HepG2 (cell line): ENCODE measurements at regions not wholly inside any gene's neighbourhood (a gene's known extent, or its start where the extent isn't known, plus 50 kb on each side); places are given as distances from the start of the nearest gene placed in this dataset.
A peak's percentile ranks its signal among the peaks of the same experiment; 100 is the strongest.

Experiments used
- CBX1 ChIP-seq: IDR thresholded peaks from one replicate; pipeline ENCODE4 v1.6.1; 2016; ENCODE audit warnings: antibody characterized with exemption, low read depth
- CENPT ChIP-seq: sonication (generic); formaldehyde crosslinking; IDR thresholded peaks from 2 replicates; pipeline ENCODE4 v1.8.0; 2022; ENCODE audit warnings: low read depth, mild to moderate bottlenecking, moderate library complexity, missing genetic modification reagents
- FOXC1 ChIP-seq: sonication (generic); formaldehyde crosslinking; IDR thresholded peaks from 2 replicates; pipeline ENCODE4 v1.8.0; 2022; ENCODE audit warnings: mild to moderate bottlenecking, missing genetic modification reagents, borderline replicate concordance
- HNRNPLL ChIP-seq: fragments of 200-400 bp; formaldehyde crosslinking; IDR thresholded peaks from 2 replicates; pipeline ENCODE4 v1.6.1; 2017; ENCODE audit warnings: mild to moderate bottlenecking, low read depth, low read length; ENCODE audit not compliant: poor library complexity, severe bottlenecking
- IRX3 ChIP-seq: sonication (generic); formaldehyde crosslinking; IDR thresholded peaks from 2 replicates; pipeline ENCODE4 v1.8.1; 2023; ENCODE audit warnings: mild to moderate bottlenecking, low read depth, missing genetic modification reagents, borderline replicate concordance
- KDM3A ChIP-seq: IDR thresholded peaks from 2 replicates; pipeline ENCODE4 v1.6.1; 2018; ENCODE audit warnings: low read depth, missing compliant biosample characterization
- MIER2 ChIP-seq: IDR thresholded peaks from 2 replicates; pipeline ENCODE4 v1.6.1; 2016; ENCODE audit warnings: missing biosample characterization, missing genetic modification reagents
- MYNN ChIP-seq: sonication (generic); formaldehyde crosslinking; IDR thresholded peaks from 2 replicates; pipeline ENCODE4 v1.4.0; 2020; ENCODE audit warnings: mild to moderate bottlenecking, low read depth, missing genetic modification reagents
- RBM39 ChIP-seq: fragments of 200-400 bp; formaldehyde crosslinking; IDR thresholded peaks from one replicate; pipeline ENCODE4 v1.6.1; 2018; ENCODE audit warnings: antibody characterized with exemption, mild to moderate bottlenecking, low read depth, low read length; ENCODE audit not compliant: poor library complexity, severe bottlenecking
- SAFB2 ChIP-seq: sonication (generic); formaldehyde crosslinking; IDR thresholded peaks from 2 replicates; pipeline ENCODE4 v1.5.1; 2020; ENCODE audit warnings: missing genetic modification reagents, low read depth, mild to moderate bottlenecking, borderline replicate concordance
- SRSF9 ChIP-seq: fragments of 200-400 bp; formaldehyde crosslinking; IDR thresholded peaks from 2 replicates; pipeline ENCODE4 v1.6.1; 2018; ENCODE audit warnings: borderline replicate concordance, mild to moderate bottlenecking, low read depth, low read length; ENCODE audit not compliant: insufficient read depth, poor library complexity, severe bottlenecking
- ZBTB3 ChIP-seq: sonication (generic); formaldehyde crosslinking; IDR thresholded peaks from 2 replicates; pipeline ENCODE4 v1.4.0; 2020; ENCODE audit warnings: low read depth, mild to moderate bottlenecking, moderate library complexity, missing genetic modification reagents, borderline replicate concordance
- ZFP41 ChIP-seq: sonication (generic); formaldehyde crosslinking; IDR thresholded peaks from 2 replicates; pipeline ENCODE4 v1.4.0; 2020; ENCODE audit warnings: mild to moderate bottlenecking, missing genetic modification reagents, borderline replicate concordance
- ZNF274 ChIP-seq: sonication (generic); formaldehyde crosslinking; IDR thresholded peaks from 2 replicates; pipeline ENCODE4 v1.5.1; 2020; ENCODE audit warnings: mild to moderate bottlenecking, missing genetic modification reagents
- ZNF839 ChIP-seq: sonication (generic); formaldehyde crosslinking; IDR thresholded peaks from 2 replicates; pipeline ENCODE4 v1.4.0; 2020; ENCODE audit warnings: missing genetic modification reagents, mild to moderate bottlenecking, borderline replicate concordance
- ZNF841 ChIP-seq: sonication (generic); formaldehyde crosslinking; IDR thresholded peaks from 2 replicates; pipeline ENCODE4 v1.8.1; 2023; ENCODE audit warnings: missing genetic modification reagents, borderline replicate concordance
- ZSCAN20 ChIP-seq: sonication (generic); formaldehyde crosslinking; IDR thresholded peaks from 2 replicates; pipeline ENCODE4 v1.4.0; 2020; ENCODE audit warnings: missing genetic modification reagents, mild to moderate bottlenecking, borderline replicate concordance
- TF ChIP-seq, protein P1 (sequence below): sonication (generic); formaldehyde crosslinking; IDR thresholded peaks from 2 replicates; pipeline ENCODE4 v1.8.0; 2022; ENCODE audit warnings: missing genetic modification reagents, mild to moderate bottlenecking, moderate library complexity, borderline replicate concordance
- TF ChIP-seq, protein P2 (sequence below): IDR thresholded peaks from 2 replicates; pipeline ENCODE4 v1.6.1; 2016; ENCODE audit warnings: low read depth, missing genetic modification reagents, missing compliant biosample characterization
- TF ChIP-seq, protein P3 (sequence below): sonication (generic); formaldehyde crosslinking; IDR thresholded peaks from 2 replicates; pipeline ENCODE4 v1.8.0; 2023; ENCODE audit warnings: mild to moderate bottlenecking, missing genetic modification reagents

DNA sequence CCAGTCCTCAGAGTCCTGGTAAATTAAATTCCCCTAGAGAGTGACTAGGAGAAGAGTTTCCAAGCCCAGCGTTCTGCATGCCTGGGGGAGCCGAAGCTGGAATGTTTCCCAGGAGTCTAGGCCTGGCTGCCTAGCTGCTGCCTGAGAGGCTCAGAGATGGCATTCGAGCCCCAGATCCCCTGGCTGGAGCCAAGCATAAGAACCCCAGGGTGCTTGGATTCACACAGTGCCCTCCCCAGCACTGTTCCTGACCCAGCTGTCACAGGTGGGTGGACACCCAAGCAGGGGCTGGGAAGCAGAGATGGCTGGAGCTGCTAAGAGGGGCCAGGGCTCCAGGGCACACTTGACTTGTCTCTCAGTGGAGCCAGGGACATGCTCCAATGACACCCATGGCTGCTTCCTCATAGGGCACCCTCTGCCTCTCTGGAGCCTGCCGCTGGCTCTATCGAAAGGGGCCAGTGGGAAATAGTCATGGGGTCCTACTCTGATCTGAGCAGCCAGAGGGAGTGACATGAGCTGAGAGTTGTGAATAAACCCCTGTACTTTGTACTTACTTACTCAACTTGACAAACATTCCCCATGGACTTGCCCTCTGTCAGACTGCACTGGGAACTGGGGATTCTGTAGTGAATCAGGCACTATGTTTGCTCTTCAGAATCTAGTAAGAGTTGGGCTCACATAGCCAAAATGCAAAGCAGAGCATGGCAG, 62.6 kb upstream of the XPA start (continued):
- TF ChIP-seq, protein P1, sequence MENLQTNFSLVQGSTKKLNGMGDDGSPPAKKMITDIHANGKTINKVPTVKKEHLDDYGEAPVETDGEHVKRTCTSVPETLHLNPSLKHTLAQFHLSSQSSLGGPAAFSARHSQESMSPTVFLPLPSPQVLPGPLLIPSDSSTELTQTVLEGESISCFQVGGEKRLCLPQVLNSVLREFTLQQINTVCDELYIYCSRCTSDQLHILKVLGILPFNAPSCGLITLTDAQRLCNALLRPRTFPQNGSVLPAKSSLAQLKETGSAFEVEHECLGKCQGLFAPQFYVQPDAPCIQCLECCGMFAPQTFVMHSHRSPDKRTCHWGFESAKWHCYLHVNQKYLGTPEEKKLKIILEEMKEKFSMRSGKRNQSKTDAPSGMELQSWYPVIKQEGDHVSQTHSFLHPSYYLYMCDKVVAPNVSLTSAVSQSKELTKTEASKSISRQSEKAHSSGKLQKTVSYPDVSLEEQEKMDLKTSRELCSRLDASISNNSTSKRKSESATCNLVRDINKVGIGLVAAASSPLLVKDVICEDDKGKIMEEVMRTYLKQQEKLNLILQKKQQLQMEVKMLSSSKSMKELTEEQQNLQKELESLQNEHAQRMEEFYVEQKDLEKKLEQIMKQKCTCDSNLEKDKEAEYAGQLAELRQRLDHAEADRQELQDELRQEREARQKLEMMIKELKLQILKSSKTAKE (CRISPR knock-in tag), result no peak
- TF ChIP-seq CENPT (CRISPR knock-in tag) (no peak), ZNF839 (CRISPR knock-in tag) (no peak), KDM3A (CRISPR knock-in tag) (peak; percentile 72; the same call in 1 of the 2 replicates), MIER2 (CRISPR knock-in tag) (peak; percentile 71), IRX3 (no peak), SAFB2 (CRISPR knock-in tag) (no peak), ZFP41 (CRISPR knock-in tag) (no peak), MYNN (CRISPR knock-in tag) (no peak), RBM39 (no peak), SRSF9 (no peak), ZBTB3 (CRISPR knock-in tag) (no peak), CBX1 (no peak), FOXC1 (CRISPR knock-in tag) (no peak), ZSCAN20 (CRISPR knock-in tag) (no peak), ZNF274 (CRISPR knock-in tag) (no peak; the same call in 1 of the 2 replicates), HNRNPLL (no peak), ZNF841 (no peak)
- TF ChIP-seq, protein P2, sequence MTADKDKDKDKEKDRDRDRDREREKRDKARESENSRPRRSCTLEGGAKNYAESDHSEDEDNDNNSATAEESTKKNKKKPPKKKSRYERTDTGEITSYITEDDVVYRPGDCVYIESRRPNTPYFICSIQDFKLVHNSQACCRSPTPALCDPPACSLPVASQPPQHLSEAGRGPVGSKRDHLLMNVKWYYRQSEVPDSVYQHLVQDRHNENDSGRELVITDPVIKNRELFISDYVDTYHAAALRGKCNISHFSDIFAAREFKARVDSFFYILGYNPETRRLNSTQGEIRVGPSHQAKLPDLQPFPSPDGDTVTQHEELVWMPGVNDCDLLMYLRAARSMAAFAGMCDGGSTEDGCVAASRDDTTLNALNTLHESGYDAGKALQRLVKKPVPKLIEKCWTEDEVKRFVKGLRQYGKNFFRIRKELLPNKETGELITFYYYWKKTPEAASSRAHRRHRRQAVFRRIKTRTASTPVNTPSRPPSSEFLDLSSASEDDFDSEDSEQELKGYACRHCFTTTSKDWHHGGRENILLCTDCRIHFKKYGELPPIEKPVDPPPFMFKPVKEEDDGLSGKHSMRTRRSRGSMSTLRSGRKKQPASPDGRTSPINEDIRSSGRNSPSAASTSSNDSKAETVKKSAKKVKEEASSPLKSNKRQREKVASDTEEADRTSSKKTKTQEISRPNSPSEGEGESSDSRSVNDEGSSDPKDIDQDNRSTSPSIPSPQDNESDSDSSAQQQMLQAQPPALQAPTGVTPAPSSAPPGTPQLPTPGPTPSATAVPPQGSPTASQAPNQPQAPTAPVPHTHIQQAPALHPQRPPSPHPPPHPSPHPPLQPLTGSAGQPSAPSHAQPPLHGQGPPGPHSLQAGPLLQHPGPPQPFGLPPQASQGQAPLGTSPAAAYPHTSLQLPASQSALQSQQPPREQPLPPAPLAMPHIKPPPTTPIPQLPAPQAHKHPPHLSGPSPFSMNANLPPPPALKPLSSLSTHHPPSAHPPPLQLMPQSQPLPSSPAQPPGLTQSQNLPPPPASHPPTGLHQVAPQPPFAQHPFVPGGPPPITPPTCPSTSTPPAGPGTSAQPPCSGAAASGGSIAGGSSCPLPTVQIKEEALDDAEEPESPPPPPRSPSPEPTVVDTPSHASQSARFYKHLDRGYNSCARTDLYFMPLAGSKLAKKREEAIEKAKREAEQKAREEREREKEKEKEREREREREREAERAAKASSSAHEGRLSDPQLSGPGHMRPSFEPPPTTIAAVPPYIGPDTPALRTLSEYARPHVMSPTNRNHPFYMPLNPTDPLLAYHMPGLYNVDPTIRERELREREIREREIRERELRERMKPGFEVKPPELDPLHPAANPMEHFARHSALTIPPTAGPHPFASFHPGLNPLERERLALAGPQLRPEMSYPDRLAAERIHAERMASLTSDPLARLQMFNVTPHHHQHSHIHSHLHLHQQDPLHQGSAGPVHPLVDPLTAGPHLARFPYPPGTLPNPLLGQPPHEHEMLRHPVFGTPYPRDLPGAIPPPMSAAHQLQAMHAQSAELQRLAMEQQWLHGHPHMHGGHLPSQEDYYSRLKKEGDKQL (CRISPR knock-in tag), result no peak
- TF ChIP-seq, protein P3, sequence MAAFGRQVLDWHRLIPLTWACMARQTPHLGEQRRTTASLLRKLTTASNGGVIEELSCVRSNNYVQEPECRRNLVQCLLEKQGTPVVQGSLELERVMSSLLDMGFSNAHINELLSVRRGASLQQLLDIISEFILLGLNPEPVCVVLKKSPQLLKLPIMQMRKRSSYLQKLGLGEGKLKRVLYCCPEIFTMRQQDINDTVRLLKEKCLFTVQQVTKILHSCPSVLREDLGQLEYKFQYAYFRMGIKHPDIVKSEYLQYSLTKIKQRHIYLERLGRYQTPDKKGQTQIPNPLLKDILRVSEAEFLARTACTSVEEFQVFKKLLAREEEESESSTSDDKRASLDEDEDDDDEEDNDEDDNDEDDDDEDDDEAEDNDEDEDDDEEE (CRISPR knock-in tag), result no peak
